ENCODE measurements at regions not wholly inside any gene's neighbourhood (a gene's known extent, or its start where the extent isn't known, plus 50 kb on each side); places are given as distances from the start of the nearest gene placed in this dataset.

- TF ChIP-seq CTCF (IDR thresholded peaks at IDR 0.05) (no peak), POLR2A (IDR thresholded peaks at IDR 0.05) (no peak)
Observed at GRCh38 chr7:131255242-131255641, 72.4 kb upstream of the MKLN1 start.
